Liver (tissue), 3 donors: ENCODE measurements at regions not wholly inside any gene's neighbourhood (a gene's known extent, or its start where the extent isn't known, plus 50 kb on each side); places are given as distances from the start of the nearest gene placed in this dataset.

Source experiments
- FOXA1 ChIP-seq: IDR thresholded peaks from 2 replicates; pipeline ENCODE4 v1.6.1; 2016; ENCODE audit warnings: antibody characterized with exemption
- RXRA ChIP-seq, 2 donors: IDR thresholded peaks; 2 replicates each; pipeline ENCODE4 v1.6.1; 2017 to 2018; ENCODE audit warnings: antibody characterized with exemption in 2 of 2, mild to moderate bottlenecking in 1 of 2
- SP1 ChIP-seq: IDR thresholded peaks from 2 replicates; pipeline ENCODE4 v1.6.1; 2018; ENCODE audit warnings: antibody characterized with exemption, mild to moderate bottlenecking
- TAF1 ChIP-seq: conservative IDR thresholded peaks from 2 replicates; pipeline ENCODE4 v1.6.1; 2016; ENCODE audit warnings: antibody characterized with exemption, mild to moderate bottlenecking
- TF ChIP-seq, protein P1 (sequence below): fragments of 150-350 bp; IDR thresholded peaks from 2 replicates; pipeline ENCODE4 v1.5.1; 2017; ENCODE audit warnings: improper control_type of control experiment, low read depth, low read length; ENCODE audit not compliant: missing input control
- TF ChIP-seq, protein P2 (sequence below): IDR thresholded peaks from 2 replicates; pipeline ENCODE4 v1.6.1; 2016; ENCODE audit warnings: antibody characterized with exemption
- donor health status: healthy.
- donor health status: healthy.

DNA sequence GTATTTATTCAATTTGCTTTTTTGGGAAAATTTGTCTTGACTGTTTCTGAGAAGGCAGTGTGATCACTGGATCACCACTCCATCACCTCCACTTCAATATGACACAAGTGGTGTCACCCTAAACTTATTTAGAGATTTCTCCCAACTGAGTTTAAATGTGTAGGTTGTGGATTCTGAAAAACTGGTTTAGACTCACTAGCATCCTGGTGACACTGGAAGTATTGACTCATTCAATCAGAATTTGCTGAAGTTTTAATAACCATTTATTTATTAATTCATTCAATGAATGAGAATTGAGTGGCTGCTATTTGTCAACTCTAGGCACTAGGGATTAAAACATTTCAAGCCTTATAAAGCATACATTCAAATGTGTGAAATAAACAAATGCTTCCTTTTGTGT, 819.1 kb upstream of the EPHA5 start:
- TF ChIP-seq, protein P1, sequence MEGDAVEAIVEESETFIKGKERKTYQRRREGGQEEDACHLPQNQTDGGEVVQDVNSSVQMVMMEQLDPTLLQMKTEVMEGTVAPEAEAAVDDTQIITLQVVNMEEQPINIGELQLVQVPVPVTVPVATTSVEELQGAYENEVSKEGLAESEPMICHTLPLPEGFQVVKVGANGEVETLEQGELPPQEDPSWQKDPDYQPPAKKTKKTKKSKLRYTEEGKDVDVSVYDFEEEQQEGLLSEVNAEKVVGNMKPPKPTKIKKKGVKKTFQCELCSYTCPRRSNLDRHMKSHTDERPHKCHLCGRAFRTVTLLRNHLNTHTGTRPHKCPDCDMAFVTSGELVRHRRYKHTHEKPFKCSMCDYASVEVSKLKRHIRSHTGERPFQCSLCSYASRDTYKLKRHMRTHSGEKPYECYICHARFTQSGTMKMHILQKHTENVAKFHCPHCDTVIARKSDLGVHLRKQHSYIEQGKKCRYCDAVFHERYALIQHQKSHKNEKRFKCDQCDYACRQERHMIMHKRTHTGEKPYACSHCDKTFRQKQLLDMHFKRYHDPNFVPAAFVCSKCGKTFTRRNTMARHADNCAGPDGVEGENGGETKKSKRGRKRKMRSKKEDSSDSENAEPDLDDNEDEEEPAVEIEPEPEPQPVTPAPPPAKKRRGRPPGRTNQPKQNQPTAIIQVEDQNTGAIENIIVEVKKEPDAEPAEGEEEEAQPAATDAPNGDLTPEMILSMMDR = no peak
- TF ChIP-seq TAF1 = no peak
- no peak for TF ChIP-seq RXRA (IDR thresholded peaks at IDR 0.05)
- TF ChIP-seq, protein P2, sequence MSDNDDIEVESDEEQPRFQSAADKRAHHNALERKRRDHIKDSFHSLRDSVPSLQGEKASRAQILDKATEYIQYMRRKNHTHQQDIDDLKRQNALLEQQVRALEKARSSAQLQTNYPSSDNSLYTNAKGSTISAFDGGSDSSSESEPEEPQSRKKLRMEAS = no peak
- no peak for TF ChIP-seq FOXA1
- TF ChIP-seq SP1 = no peak
